HG03439 (cell line): ENCODE measurements at regions not wholly inside any gene's neighbourhood (a gene's known extent, or its start where the extent isn't known, plus 50 kb on each side); places are given as distances from the start of the nearest gene placed in this dataset.

Experiments
- ATAC-seq: cut with Tn5 transposase; IDR thresholded peaks from one replicate; pipeline ENCODE4 v1.9.1; 2021; ENCODE audit warnings: mild to moderate bottlenecking, moderate library complexity; ENCODE audit not compliant: unreplicated experiment

DNA sequence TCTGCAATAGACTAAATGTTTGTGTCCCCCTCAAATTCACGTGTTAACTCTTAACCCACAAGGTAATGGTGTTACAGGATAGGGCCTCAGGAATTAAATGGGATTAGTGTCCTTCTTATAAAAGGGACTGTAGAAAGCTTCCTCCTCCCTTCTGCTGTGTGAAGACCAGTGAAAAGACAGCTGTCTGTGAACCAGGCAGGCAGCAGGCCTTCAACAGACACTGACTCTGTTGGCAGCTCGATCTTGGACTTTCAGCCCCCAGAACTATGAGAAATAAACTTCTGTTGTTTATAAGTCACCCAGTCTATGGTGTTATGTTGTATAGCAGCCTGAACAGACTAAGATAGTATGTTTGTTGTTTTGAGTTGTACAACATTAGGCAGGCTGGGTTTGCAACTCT lies 208.1 kb downstream of the GBA3 start:
- no peak for ATAC-seq

DNA sequence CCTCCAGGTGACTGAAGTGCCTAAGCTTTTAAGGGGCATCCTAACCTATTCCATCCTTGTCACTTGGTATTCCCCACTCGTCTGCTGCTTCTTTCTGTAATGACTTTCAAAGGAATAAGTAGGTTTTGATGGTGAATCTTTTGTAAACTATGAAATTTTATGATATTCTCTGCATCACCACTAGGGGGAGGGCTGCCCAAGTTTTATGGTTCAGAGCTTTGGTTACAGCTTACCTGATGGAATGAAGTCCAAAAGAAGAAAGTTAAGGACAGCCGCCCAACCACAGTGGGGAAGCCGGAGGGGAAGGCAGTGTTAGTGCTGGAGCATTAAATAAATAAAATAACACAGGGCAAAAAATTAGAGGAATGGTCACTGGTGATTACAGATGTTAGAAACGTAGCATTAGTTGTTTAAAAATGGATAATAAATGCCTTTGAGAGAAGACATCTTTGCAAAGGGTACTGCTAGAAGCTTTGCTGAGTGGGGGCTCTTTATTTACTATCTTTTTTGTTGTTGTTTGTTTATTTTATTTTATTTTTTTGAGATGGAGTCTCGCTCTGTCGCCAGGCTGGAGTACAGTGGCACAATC lies 204.9 kb downstream of the GBA3 start:
- no peak for ATAC-seq

DNA sequence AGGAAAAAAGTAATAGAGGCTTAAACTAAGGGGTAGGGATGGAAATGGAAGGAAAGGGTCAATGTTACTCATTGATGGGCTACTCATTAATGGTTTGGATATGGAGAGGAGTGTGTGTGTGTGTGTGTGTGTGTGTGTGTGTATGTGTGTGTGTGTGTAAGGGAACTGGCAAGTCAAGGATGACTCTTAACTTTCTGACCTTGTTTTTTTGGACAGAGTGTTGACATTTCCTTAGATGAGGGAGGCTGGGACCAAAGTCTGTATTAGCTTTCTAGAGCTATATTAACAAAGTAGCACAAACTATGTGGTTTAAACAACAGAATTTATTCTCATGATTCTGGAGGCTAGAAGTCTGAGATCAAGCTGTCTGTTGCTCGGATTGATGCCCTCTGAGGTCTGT lies 202.7 kb downstream of the GBA3 start:
- no peak for ATAC-seq

DNA sequence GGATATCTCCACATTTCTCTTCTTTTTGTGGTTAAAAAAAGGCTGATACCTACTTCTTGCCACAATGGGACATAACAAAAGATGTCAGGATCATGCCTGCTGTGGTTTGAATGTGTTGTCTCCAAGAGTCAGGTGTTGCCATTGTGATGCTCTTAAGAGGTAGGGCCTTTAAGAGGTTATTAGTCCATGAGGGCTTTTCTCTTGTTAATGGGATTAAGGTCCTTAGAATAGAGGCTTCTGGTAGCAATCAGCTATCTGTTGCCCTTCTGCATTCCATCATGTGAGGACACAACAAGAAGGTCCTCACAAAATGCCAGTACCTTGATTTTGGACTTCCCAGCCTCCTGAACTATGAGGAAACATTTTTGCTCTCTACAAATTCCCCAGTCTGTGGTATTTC lies 191.4 kb downstream of the GBA3 start:
- no peak for ATAC-seq

DNA sequence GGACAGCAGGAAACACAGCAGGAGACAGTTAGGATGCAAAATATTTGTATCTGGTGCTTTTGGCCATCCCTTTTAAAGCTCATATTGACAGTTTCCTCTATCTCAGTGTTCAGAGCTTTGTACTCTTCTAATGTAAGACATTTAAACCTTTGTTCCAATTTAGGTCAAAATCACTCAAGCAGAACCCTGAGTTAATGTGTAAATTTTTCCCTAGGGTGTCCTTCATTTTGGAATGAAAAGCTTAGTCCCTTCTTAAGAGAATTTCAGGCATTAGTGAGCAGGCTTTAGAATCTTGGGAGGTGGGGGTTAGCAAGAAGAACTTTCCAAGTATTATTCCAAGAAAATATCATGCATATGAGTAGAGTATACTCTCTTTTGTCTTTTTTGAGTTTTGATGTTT lies 188.7 kb downstream of the GBA3 start:
- ATAC-seq = no peak

DNA sequence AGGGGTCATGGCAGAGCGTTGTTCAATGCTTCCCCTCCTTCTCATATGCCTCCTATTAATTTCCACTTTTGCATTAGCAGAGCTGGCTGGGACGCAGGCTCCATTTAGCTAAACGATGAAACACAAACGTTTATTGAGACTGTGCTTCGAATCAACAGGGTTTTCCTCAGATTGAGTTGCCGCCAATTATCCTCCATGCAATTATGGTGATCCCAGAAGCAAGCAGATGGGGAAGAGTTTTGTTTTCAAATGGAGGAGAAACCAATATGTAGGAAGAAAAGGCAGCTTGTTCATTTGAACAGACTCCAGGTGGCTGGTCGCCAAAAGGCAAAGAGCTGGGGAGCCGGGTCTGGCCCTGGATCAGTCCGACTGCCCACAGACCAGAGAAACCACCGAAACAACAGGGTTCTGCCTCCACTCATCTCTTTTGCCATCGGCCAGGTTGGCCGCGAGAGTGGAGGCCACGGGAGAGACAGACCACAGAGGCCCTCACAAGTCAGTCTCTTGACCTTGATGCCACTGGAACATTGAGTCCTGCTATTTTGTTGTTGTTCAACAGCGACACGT lies 184.8 kb downstream of the GBA3 start:
- ATAC-seq = no peak

DNA sequence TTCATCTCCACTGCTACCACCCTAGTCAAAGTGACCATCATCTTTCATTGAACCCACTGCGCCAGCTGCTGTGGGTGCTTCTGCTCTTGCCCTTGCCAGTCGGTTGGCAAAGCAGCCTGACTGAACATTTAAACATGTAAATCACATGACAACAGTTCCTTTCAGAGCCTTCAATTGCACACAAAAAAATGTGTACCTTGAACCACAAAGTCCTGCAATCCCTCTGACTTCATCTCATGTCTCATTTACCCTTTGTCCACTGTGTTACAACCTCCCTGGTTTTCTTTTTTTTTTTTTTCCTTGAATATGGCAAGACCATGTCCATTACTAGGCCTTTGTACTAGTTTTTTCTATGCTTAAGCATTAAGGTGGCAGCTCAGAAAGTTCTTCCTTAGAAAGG lies 183.5 kb downstream of the GBA3 start:
- ATAC-seq = no peak

DNA sequence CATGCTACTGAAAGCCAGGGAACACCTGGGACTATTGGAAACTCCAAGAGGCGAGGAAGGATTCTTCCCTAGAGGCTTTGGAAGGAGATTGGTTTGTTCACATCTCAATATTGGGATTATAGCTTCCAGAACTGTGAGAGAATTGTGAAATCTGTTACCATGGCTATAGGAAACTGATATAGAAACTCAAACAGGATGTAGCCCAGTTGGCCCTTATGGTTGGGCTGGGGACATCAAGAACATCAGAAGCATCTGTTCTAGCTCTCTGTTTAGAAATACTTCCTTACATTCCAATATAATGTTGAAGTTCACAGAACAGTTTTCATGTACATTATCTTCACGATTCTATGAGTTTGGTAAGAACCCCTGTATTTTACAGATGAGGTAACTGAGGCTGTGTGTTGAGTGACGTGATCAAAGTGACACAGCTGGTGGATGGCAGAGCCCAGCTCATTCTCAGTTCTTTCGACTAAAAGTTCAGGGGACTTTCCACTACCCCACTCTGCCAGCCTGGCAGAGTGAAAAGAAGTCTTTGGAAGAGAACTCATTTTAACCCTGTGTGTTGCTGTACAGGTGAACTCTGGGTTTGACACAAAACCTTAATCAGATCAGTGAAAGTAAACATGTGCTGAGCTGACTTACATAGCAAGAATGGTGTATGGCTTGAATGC lies 183.0 kb downstream of the GBA3 start:
- no peak for ATAC-seq

DNA sequence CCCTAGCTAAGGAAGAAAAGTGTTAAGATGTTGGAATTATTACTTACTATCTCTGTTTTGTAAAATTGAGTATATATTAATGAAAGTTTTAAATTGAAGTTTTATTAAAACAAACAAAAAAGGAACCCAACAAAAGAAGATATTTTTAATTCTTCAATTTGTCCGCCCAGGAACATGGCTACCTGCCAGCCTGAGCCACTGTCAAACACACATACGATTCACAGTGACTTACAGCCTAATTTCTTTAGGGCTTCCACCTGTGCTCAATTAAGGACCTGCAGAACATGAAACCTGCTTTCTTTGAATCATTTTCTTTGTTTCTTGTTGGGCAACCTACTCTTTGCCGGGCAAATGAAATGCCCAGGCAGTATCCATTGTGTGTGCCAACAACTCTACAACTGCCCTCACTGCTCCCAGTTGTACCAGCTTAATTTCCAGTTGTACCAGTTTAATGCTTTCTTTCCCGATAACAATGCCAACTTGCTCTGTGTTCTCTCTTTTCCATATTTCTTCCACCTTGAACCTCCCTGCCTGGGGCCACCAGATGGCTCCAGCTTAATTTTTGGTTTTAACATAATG lies 181.7 kb downstream of the GBA3 start:
- ATAC-seq = no peak

DNA sequence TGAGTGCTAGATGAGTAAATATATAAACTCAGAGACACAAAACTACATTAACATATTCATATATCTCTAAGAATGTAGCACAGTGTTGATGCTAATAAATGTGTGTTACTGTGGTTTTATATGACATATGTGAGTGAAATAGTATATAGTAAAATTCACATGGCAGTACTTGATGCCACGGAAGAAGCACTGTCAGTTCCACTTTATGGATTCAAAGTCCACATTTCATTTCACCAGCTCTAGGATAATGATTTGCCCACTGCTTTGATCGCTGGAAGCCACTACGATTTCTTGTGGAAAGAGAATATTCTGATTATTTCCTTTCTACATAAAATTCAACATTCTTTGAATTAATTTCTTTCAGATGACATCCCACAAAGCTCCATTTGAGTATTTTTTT lies 181.2 kb downstream of the GBA3 start:
- no peak for ATAC-seq

DNA sequence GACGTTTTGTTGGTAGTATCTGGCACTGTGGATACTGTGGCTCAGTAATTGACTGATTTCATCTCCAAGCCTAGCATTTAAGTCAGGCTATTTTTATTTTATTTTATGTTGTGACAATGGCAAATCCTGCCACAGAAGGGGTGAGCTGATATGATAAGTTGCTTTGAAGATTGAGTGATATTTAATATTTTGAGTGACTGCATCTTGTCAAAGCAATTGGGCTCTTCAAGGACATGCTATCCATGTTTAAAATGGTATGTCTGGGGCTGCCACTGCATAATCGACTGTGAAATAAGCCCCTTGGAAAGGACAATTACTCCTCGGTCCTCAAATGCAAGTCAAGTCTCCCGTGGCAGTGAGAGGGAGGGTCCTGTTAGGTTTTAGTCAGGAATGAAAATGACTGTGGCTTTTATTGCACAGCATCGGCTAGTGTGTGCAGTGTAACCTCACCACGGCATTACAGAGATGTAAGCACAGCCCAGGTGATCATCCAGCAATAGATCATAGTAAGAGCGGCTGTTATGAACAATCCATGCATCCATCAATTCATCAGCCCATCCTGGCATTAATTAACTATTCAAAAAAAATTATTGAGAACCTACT lies 178.2 kb downstream of the GBA3 start:
- ATAC-seq = no peak

DNA sequence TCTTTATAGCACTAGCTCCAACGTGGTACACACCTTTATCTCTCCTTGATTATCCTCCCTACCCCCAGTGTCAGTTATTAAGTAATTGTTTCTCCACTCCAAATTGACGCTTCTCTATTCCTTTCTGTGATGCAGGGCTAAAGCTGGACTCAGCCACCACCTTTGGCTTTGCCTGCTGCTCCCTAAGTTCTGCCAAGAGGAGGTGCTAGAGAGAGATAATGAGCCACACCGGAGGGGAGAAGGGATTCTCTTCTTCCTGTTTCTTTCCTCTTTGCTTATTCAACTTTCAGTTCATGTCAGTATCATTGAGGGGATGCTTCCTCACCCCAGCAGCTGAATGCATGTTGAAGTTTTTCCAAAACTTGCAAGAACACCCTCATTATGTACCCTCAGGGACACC lies 176.5 kb downstream of the GBA3 start:
- no peak for ATAC-seq
